Skin epidermis (tissue), 12 donors: ENCODE measurements at regions not wholly inside any gene's neighbourhood (a gene's known extent, or its start where the extent isn't known, plus 50 kb on each side); places are given as distances from the start of the nearest gene placed in this dataset.

Source experiments
- H3K27ac ChIP-seq, 21 experiments: fragments of 200-600 bp; sonication (generic) in 11 of 21; one replicate each; pipeline ENCODE4 v1.5.0; 2020; ENCODE audit warnings: mild to moderate bottlenecking in 3 of 21, inconsistent platforms in 2 of 21, moderate library complexity in 2 of 21
- H3K4me3 ChIP-seq, 7 experiments: fragments of 200-600 bp; sonication (generic) in 2 of 7; one replicate each; pipeline ENCODE4 v1.5.0; 2020; ENCODE audit warnings: inconsistent platforms in 2 of 7, mild to moderate bottlenecking in 2 of 7, moderate library complexity in 1 of 7

- Histone ChIP-seq H3K27ac (no peak overlapping the region), H3K4me3 (no peak overlapping the region)
Measured at GRCh38 chr20:22775671-22776139, 191.3 kb upstream of the FOXA2 start.

GRCh38 chr20:22776369-22776768, 192.0 kb upstream of the FOXA2 start:
- Histone ChIP-seq H3K27ac (no peak overlapping the region), H3K4me3 (no peak overlapping the region)

GRCh38 chr20:22779878-22780277, 195.5 kb upstream of the FOXA2 start:
- no peak overlapping the region for H3K27ac ChIP-seq
- H3K4me3 ChIP-seq: no peak overlapping the region

DNA sequence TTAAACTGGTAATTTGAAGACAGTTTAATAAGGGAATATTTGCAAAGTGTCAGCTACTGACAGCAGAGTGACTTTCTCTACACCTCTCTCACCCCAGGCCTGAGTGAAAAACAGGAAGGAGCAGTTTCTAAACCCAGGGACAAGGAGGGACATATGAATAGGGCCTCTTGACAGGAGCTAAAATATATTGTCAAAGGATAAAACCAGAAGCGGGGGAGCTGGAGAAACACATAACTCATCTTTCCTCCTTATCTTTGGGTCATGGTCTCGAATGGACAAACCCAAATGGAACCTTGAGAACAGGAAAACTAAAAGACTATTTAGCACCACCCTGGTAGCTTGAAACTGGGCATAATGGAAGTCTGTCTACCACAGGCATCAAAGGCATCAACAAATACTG, 197.5 kb upstream of the FOXA2 start:
- H3K27ac ChIP-seq: no peak overlapping the region
- H3K4me3 ChIP-seq: no peak overlapping the region

DNA sequence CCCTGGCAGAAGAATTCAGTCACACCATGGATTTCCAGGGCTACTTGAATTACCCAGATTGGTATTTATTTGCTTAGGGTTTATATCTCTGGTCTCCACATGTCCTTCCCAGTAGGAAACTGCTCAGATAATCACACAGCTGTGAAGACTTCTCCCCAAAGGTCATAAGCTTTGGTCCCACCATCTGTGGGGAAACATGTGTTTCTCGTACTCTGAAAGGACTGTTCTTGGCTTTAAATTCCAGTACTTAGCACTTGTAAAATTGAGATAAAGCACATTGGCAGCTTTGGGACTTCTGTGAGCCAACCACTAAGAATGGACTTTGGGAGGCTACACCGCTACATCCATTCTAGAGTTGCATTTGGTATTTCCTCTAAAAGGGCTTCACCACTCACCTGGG, 205.3 kb upstream of the FOXA2 start:
- Histone ChIP-seq H3K27ac (no peak overlapping the region), H3K4me3 (no peak overlapping the region)

GRCh38 chr20:22791396-22791795, 207.0 kb upstream of the FOXA2 start:
- Histone ChIP-seq H3K4me3 (no peak overlapping the region), H3K27ac (no peak overlapping the region)

- Histone ChIP-seq H3K4me3 (no peak overlapping the region), H3K27ac (no peak overlapping the region)
Measured at GRCh38 chr20:22791877-22792525, 207.6 kb upstream of the FOXA2 start.

- Histone ChIP-seq H3K4me3 (no peak overlapping the region), H3K27ac (no peak overlapping the region)
Measured at GRCh38 chr20:22794200-22794599, 209.8 kb upstream of the FOXA2 start.

GRCh38 chr20:22795433-22795832, 211.1 kb upstream of the FOXA2 start:
- no peak overlapping the region for H3K4me3 ChIP-seq
- H3K27ac ChIP-seq: peak overlapping the region in 9 of 21 experiments; percentile 19 to 71 (median 44)

DNA sequence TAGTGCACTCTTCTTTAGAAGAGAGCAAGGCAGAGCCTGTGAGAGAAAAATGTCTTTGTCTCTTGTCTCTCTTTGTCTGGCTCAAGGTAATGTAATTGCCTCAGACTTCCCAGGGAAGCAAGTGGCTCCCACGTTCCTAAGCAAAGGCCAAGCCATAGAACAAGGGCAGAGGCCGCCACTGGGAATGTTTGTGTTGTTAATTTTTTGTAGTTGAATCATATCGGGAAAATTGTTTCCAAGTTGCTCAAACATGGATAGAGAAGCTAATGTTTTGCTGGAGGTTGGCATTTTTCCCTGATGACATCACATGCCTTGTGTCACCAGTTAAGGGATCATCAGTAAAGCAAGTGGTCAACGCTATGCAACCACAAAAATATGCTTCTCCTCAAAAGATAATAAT, 211.5 kb upstream of the FOXA2 start:
- no peak overlapping the region for H3K4me3 ChIP-seq
- H3K27ac ChIP-seq: peak overlapping the region in 8 of 21 experiments; percentile 19 to 71 (median 42)

- Histone ChIP-seq H3K27ac (peak overlapping the region in 2 of 21 experiments; percentile 25 to 70), H3K4me3 (no peak overlapping the region)
Measured at GRCh38 chr20:22796469-22797077, 212.2 kb upstream of the FOXA2 start.

- Histone ChIP-seq H3K27ac (no peak overlapping the region), H3K4me3 (no peak overlapping the region)
Measured at GRCh38 chr20:22797103-22797502, 212.7 kb upstream of the FOXA2 start.

GRCh38 chr20:22799687-22800086, 215.3 kb upstream of the FOXA2 start:
- H3K4me3 ChIP-seq: no peak overlapping the region
- H3K27ac ChIP-seq: no peak overlapping the region

- H3K27ac ChIP-seq: no peak overlapping the region
- no peak overlapping the region for H3K4me3 ChIP-seq
Measured at GRCh38 chr20:22800129-22800528, 215.8 kb upstream of the FOXA2 start.

DNA sequence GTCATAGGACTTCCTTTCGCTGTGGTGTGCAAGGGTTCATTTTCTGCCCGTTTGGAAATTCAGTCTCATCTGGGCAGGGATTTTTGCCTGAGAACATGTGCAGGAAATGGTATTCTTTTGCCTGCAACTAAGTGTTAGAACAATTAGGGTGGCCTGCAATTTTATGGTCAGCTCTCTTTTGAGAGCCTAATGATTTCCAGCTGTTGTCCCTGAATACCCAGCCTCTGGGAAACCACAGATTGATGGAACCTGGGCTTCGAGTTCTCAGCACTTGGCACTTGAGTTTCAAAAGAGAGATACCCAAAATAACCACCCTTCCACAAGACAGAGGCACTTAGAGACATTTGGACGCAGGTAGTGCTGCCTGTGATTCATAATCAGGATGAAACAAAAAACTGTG, 217.2 kb upstream of the FOXA2 start:
- no peak overlapping the region for H3K27ac ChIP-seq
- no peak overlapping the region for H3K4me3 ChIP-seq

- no peak overlapping the region for H3K27ac ChIP-seq
- no peak overlapping the region for H3K4me3 ChIP-seq
Measured at GRCh38 chr20:22802296-22802695, 217.9 kb upstream of the FOXA2 start.

GRCh38 chr20:22805219-22805618, 220.8 kb upstream of the FOXA2 start:
- H3K4me3 ChIP-seq: no peak overlapping the region
- no peak overlapping the region for H3K27ac ChIP-seq

DNA sequence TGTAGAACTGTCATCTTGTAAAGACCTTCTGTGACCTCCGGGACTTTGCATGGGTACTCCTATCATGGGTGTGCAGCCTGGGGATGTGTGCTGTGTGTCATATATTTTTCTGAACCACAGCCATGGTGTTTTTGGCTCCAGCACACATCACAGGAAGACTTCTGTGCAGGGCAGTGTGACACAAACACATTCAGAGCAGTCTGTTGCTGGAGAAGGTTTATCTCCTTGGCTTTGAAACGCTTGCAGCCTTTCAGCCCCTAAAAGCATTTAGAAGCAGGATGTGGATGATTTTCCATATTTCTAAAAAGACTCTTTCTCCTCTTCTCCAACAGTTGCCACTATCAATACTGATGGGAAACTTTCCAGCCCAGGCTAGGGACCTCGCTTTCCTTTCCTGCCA, 221.6 kb upstream of the FOXA2 start:
- Histone ChIP-seq H3K4me3 (no peak overlapping the region), H3K27ac (no peak overlapping the region)

DNA sequence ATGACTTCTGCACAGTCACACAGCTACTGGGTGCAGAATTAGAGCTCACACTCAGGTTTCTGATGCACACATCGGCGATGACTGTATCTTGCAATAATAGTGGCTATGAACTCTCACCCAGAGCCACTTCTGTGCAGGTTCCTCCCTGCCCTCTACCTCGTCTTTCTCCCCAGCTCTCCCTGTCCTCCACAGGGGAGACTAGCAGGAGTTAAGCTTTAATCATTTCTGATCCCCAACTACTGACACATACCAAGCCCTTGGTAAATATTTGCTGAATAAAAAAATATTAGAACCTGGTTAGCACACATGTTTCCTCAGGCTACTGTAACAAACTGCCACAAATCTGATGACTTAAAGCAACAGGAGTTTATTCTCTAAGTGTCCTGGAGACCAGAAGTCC, 222.7 kb upstream of the FOXA2 start:
- H3K4me3 ChIP-seq: no peak overlapping the region
- H3K27ac ChIP-seq: no peak overlapping the region

DNA sequence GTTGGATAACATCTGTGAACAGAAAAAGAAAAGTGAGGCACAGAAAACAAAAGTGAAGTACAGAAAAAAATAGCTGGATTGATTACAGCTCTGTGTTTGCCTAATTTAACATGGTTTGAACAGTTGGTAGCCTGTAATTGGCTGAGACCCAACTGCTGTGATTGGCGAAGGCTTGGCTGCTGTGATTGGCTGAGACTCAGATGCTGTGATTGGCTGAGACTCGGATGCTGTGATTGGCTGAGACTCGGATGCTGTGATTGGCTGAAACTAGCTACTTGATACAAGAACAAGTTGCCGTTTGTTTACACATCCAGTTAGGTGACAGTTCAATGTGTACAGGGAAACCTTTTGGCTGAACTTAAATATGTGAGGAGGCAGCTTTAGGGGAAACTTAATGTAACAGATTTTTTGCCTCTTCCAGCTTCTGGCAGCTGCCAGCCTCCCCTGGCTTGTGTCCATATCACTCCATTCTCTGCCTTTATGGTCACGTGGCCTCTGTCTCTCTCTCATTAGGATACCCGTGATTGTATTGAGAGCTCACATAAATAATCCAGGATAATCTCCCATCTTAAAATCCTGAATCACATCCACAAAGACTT, 223.4 kb upstream of the FOXA2 start:
- no peak overlapping the region for H3K4me3 ChIP-seq
- H3K27ac ChIP-seq: no peak overlapping the region

- H3K27ac ChIP-seq: no peak overlapping the region
- H3K4me3 ChIP-seq: no peak overlapping the region
Measured at GRCh38 chr20:22808628-22809027, 224.3 kb upstream of the FOXA2 start.
